ENCODE measurements at regions not wholly inside any gene's neighbourhood (a gene's known extent, or its start where the extent isn't known, plus 50 kb on each side); places are given as distances from the start of the nearest gene placed in this dataset.

GRCh38 chr3:117304681-117305080 is 595.1 kb downstream of the TUSC7 start:
- DNase-seq (ENCODE audit: low read depth): no peak

DNA sequence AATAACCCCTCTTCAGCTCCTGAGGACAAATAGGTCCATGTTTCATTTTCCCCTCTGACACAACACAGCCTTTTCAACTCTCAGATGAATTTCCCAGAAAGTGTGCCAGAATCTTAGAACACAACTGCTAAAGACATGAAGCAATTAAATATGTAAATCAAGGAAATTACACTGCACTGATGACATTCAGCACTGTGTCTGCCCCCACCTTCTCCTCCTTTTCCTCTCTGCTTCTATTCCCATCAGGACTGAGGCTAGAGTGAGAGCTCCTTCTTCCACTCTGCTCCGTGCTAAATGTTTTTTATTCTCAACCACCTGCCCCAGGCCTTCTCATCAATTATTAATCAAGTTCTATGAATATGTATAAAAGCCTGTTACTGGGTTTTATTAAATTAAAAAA is 596.1 kb downstream of the TUSC7 start:
- DNase-seq (ENCODE audit: low read depth): no peak

DNA sequence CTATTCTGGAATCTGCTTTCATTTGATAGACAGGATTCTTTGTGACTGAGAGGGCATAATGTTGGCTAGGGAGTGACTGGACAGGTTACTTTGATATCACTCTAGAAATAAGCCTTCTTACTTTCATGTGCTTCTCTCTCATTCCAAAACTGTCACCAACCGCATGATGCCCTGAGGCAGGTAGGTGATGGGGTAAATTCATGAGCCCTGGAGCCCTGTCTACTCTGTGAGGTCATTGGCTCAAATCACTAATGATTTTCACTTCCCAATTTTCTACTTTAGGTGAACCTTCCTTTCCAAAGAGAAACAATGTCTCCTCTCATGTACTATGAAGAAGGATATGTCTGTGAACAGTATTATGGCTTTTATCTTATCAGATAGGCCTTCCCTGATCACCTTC is 596.7 kb downstream of the TUSC7 start:
- DNase-seq (ENCODE audit: low read depth): no peak

DNA sequence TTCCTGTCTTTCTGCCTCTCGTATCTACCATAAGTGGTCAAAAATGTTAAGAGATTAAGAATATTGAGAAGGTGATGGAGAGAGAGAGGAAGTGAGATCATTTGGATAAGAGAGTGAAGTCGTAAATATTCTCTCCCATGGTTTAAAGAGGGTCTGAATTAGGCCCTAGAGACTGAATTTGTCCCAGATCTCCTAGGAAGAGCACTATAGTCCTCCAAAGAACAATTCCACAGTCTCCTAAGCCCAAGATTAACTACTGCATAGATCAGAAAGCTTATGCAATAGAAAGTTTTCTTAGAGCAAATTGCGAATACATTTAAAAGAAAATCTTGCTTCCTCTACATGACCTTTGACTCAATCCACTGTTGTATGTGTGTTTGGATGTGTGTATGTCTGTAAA is 598.8 kb downstream of the TUSC7 start:
- no peak for DNase-seq (ENCODE audit: low read depth)

DNA sequence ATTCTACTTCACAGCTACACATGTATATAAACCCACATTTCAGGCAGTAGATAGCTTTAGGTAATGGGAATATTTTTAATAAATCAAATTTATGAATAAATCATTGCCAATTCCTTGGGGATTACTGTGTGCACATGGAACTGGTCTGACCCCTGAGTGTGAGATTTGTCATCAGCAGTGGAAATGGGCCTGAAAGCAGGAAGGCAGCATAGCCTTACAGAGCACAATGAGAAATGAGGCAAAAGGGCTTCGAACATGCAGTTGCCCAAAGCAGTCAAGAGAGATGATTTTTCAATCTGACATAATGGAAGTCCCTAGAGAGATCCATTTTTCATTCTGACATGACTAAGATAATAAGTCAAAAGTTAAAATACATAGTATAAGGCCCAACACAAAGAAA is 599.2 kb downstream of the TUSC7 start:
- DNase-seq (ENCODE audit: low read depth): no peak

DNA sequence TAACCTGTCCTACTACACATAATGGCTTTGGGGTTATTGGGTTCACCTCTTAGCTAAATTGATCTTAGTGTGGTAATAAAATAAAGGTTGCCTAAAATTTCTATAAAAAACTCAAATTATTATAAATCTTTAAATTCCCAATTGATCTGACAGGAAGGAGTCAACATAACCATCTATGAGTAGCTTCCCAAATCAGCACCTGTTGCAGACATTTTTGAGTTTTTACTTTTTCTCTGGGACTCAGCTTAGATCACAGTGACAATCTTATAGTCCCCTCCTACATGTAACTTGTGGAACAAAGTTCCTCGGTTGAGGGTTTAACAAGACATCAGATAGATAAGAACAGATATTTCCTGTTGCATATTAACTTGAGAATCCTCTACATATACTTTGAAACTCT is 601.0 kb downstream of the TUSC7 start:
- DNase-seq (ENCODE audit: low read depth): no peak

GRCh38 chr3:117314441-117315150 is 605.0 kb downstream of the TUSC7 start:
- no peak for DNase-seq (ENCODE audit: low read depth)

DNA sequence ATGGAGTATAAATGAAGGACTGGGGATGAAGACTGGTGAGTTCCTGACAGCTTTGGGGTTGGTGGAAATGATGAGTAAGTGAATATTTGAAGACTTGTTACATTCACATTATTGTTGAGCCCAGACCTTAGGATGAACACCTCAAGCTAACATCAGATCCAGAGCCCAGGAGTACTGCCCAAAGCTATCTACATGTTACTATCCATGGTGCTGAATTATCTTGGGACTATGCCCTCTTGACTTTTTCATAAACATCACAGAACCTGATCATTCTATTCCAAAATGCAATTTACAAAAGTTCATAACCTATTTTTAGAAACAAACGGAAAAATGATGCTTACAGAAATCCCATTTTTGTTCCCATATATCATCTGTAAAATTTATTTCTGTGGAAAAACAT is 613.3 kb downstream of the TUSC7 start:
- DNase-seq (ENCODE audit: low read depth): no peak

- DNase-seq (ENCODE audit: low read depth): no peak
Measured at GRCh38 chr3:117346901-117347300, 637.3 kb downstream of the TUSC7 start.

DNA sequence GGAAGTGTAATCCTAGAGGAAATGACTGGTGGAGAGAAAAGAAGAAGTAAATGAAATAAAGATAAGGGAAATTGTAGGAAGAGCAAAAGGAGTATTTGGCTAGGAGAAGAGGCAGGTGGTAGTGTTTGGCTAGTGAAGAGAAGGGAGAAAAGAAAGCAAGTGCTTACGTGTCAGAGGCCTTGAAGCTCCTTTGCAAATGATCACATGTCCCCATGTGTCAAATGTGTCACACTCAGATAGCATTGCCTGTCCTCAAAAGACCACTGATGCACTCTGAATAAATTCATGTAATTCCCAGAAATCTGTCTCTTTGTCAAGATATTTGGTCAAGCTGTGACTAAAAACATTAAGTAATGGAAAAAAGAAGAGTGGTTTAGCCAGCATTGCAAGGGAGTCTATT is 639.3 kb downstream of the TUSC7 start:
- DNase-seq (ENCODE audit: low read depth): no peak

DNA sequence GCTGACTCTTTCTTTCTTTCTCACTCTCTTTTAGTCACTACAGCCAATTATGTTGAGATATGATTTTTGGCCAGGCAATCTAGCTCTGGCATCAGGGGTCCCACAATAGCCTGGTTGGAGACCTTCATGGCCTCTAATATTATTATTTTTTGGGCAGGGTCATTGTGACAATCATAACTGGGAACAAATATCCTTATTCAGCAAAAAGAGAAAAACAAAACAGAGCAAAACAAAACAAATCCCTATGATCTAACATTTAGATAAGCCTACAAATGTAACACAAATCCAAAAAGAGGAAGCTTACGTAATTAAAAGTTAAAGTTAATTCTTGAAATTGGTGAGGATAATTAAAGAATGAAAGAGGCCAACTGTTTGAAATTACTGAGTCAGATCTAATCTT is 640.0 kb downstream of the TUSC7 start:
- no peak for DNase-seq (ENCODE audit: low read depth)

DNA sequence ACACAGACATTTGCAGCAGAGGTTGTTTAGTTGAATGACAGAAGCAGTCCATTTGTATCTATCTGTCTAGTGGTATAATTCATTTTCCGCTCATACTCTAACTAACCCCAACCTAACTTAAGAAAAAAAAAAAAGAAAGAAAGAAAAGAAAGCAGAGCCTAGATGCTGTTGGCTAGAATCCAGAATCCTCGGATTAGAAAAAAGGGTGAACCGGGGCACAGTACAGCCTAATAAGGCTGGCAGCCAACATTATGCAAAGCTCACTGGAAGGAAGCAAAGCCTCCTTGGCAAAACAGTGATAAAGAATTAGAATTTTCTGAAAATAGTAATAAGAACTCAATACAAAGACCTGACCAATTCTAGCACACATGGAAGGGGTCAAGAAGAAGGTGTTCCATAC is 640.8 kb downstream of the TUSC7 start:
- no peak for DNase-seq (ENCODE audit: low read depth)

DNA sequence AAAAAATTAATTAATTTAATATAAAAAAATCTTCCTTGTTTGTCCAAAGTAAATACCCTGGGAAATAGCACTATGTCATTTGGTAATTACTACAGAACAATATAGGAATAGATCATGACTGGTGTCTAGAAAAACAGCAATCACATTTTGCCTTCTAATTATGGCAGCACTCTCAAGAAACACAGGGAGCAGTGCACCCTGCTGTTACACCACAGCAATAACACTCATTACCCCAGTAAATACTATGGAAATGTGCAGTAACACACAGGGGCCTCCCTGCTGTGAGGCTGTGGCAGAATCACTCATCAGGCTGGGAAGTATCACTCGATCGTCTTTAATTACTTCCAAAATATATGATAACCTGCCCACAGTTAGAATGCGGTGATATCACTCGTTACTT is 646.0 kb downstream of the TUSC7 start:
- no peak for DNase-seq (ENCODE audit: low read depth)

- DNase-seq (ENCODE audit: low read depth): no peak
Measured at GRCh38 chr3:117356091-117356705, 646.6 kb downstream of the TUSC7 start.

DNA sequence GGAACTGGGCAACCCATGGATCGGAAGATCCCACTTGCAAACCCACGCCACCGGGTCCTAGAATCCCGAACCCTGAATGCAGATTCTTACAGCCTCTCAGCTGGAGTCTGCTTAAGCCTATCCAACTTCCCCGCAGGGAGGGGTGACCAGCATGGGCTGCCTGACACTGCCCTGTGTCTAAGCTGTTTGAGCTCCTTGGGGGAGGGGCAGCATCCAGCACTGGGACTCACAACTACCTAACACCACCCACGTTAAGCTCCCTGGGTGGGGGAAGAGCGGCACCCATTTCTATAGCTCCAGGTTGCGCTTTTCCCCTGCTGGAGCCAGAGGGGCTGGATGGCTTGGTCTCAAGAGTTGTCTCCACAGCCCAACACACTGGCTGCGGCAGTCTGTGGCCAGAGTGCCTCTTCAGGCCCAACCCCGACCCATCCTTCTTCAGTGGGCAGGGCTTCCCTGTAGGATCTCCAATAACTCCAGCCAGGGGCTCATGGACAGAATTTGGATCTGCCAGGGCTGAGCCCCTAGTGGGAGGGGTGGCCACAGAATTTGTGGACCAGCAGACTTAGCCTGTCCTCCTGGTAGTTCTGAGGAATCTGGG is 649.2 kb downstream of the TUSC7 start:
- no peak for DNase-seq (ENCODE audit: low read depth)

DNA sequence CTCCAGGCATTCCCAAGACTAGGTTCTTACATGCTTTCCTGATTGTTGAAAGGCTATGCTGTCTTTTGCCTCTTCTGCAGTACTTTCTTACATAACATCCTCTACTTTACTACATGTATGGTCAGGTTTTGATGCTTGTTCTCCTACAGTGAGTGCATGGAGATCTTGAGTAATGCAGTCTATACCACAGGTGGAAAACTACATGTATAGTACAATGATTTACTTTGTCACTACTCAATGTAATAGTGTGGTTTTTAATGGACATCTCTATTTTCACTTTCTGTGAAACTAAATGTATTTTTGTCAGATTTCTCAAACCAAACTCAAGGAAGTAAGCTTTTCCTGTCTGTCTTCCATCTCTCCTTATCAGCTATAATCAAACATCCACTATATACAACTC is 657.0 kb downstream of the TUSC7 start:
- DNase-seq (ENCODE audit: low read depth): no peak

GRCh38 chr3:117367861-117368260 is 658.3 kb downstream of the TUSC7 start:
- no peak for DNase-seq (ENCODE audit: low read depth)

GRCh38 chr3:117380631-117381030 is 671.1 kb downstream of the TUSC7 start:
- DNase-seq (ENCODE audit: low read depth): no peak

DNA sequence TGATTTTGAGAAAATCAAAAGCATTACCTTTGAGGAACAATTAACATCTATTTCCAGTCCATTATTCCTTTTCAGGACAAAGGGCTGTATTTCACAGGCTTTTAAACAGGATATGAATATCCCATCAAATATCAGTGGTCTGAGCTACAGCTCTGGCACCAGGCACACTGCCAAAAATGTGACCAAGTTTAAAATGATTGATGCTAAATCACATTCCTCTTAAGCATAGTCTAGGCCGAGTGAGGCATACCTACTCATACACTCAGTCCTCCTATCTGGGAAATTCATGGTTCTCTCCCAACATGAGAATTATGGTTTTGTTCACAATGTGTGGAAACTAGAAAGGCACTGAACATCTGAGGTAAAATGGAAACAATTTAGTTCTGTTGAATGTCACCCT is 683.5 kb downstream of the TUSC7 start:
- no peak for DNase-seq (ENCODE audit: low read depth)

- no peak for DNase-seq (ENCODE audit: low read depth)
Measured at GRCh38 chr3:117398141-117398899, 688.7 kb downstream of the TUSC7 start.

GRCh38 chr3:117399311-117400078 is 689.9 kb downstream of the TUSC7 start:
- no peak for DNase-seq (ENCODE audit: low read depth)

DNA sequence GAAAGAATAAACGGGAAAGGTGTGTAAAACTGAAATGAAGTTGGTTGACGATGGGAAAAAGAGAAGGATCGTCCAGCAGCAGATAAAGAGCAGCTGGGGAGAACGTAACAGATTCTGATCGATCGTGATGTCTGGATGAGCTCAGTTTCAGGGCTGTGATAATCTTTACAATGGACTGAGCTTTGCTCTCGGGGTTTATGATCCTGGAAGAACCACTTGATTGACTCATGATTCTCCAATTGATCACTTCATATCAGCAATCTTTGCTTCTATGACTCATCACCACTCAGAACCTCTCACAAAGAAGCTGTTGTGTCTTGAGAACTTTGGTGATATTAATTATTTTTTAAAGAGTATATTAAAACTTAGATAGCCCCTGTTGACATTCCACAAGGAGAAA is 690.7 kb downstream of the TUSC7 start:
- no peak for DNase-seq (ENCODE audit: low read depth)
